GM19372 (cell line): ENCODE measurements at regions not wholly inside any gene's neighbourhood (a gene's known extent, or its start where the extent isn't known, plus 50 kb on each side); places are given as distances from the start of the nearest gene placed in this dataset.
A peak's percentile ranks its signal among the peaks of the same experiment; 100 is the strongest.
"Not testable (repeated sequence)": the region's sequence is repeated elsewhere in the genome, so short reads cannot be mapped to it uniquely, and the experiment has no call there.

Experiments
- ATAC-seq: cut with Tn5 transposase; IDR thresholded peaks from one replicate; pipeline ENCODE4 v1.9.1; 2021; ENCODE audit warnings: mild to moderate bottlenecking, low read depth, moderate library complexity; ENCODE audit not compliant: unreplicated experiment

- no peak for ATAC-seq
These were observed 404.4 kb downstream of the SLC6A15 start for GRCh38 chr12:84507956-84508850.

GRCh38 chr12:84506282-84506681, 406.3 kb downstream of the SLC6A15 start:
- no peak for ATAC-seq

GRCh38 chr12:84502907-84503787, 409.5 kb downstream of the SLC6A15 start:
- peak; percentile 73 for ATAC-seq

- ATAC-seq, result no peak
These were observed 410.3 kb downstream of the SLC6A15 start for GRCh38 chr12:84502180-84502860.

GRCh38 chr12:84497819-84498218, 414.8 kb downstream of the SLC6A15 start:
- ATAC-seq, result no peak

- no peak for ATAC-seq
These were observed 416.9 kb downstream of the SLC6A15 start for GRCh38 chr12:84495711-84496110.

GRCh38 chr12:84492351-84492883, 420.2 kb downstream of the SLC6A15 start:
- no peak for ATAC-seq

- no peak for ATAC-seq
These were observed 427.8 kb downstream of the SLC6A15 start for GRCh38 chr12:84484798-84485197.

- ATAC-seq, result no peak
These were observed 431.8 kb downstream of the SLC6A15 start for GRCh38 chr12:84480803-84481202.

GRCh38 chr12:84470361-84470760, 442.2 kb downstream of the SLC6A15 start:
- ATAC-seq, result no peak

- ATAC-seq, result no peak
These were observed 448.0 kb downstream of the SLC6A15 start for GRCh38 chr12:84464616-84465015.

- ATAC-seq, result no peak
These were observed 448.7 kb downstream of the SLC6A15 start for GRCh38 chr12:84463741-84464495.

- ATAC-seq, result no peak
These were observed 457.0 kb downstream of the SLC6A15 start for GRCh38 chr12:84455598-84455997.

- ATAC-seq, result not testable (repeated sequence)
These were observed 466.1 kb downstream of the SLC6A15 start for GRCh38 chr12:84446478-84446877.

- no peak for ATAC-seq
These were observed 476.5 kb downstream of the SLC6A15 start for GRCh38 chr12:84436134-84436533.

- no peak for ATAC-seq
These were observed 476.9 kb downstream of the SLC6A15 start for GRCh38 chr12:84435682-84436081.

- no peak for ATAC-seq
These were observed 490.3 kb downstream of the SLC6A15 start for GRCh38 chr12:84422340-84422739.

- no peak for ATAC-seq
These were observed 491.5 kb downstream of the SLC6A15 start for GRCh38 chr12:84421103-84421502.

GRCh38 chr12:84416626-84417025, 496.0 kb downstream of the SLC6A15 start:
- no peak for ATAC-seq

GRCh38 chr12:84415946-84416345, 496.7 kb downstream of the SLC6A15 start:
- no peak for ATAC-seq
